ENCODE measurements at regions not wholly inside any gene's neighbourhood (a gene's known extent, or its start where the extent isn't known, plus 50 kb on each side); places are given as distances from the start of the nearest gene placed in this dataset.

DNA sequence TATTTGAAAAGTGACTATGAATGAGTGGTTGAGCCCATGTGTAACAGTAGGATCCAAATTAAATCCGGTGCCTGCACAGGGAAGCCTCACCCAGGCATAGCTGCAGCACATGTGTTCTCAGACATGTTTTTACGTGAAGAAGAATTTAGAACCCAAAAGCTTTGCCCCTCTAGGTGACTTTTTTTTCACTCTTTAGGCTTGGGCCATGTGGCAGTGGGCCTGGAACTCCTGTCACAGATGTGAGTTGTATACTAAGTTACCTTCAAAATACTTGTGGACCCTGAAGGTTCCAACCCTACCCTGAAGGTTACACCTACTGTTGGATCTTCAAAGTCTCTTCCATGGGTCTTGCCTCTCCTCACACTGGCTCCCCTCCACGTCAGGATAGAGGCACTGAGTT, 146.6 kb downstream of the GAS1 start:
- TF ChIP-seq, protein P1, sequence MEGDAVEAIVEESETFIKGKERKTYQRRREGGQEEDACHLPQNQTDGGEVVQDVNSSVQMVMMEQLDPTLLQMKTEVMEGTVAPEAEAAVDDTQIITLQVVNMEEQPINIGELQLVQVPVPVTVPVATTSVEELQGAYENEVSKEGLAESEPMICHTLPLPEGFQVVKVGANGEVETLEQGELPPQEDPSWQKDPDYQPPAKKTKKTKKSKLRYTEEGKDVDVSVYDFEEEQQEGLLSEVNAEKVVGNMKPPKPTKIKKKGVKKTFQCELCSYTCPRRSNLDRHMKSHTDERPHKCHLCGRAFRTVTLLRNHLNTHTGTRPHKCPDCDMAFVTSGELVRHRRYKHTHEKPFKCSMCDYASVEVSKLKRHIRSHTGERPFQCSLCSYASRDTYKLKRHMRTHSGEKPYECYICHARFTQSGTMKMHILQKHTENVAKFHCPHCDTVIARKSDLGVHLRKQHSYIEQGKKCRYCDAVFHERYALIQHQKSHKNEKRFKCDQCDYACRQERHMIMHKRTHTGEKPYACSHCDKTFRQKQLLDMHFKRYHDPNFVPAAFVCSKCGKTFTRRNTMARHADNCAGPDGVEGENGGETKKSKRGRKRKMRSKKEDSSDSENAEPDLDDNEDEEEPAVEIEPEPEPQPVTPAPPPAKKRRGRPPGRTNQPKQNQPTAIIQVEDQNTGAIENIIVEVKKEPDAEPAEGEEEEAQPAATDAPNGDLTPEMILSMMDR (conservative IDR thresholded peaks at IDR 0.05; ENCODE audit: low read length) = no peak
- TF ChIP-seq EZH2phosphoT487 (IDR thresholded peaks at IDR 0.05; ENCODE audit: borderline replicate concordance) = no peak

Data from Loucy (cell line).